ENCODE measurements at regions not wholly inside any gene's neighbourhood (a gene's known extent, or its start where the extent isn't known, plus 50 kb on each side); places are given as distances from the start of the nearest gene placed in this dataset.

DNA sequence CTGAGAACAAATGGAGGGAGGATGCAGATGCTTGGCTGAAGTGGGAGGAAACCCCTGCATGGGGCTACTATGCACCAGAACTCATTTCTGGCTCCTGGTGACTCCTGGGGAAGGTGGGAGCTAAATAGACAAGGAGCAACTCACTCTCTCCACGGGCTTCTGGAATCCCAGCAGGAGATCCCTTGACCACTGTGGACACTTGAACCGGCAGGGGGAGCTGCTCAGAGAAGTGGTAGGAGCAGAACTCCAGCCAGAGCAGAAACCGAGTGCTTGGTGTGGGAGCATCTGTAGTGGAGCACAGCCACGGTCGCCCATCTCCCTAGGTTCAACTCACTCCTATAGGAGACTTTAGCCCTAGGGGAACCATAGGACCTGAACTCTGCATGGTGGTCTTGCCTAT, 205.6 kb upstream of the GJB5 start:
- no peak for DNase-seq
- H3K9me3 ChIP-seq (replicated peaks), result peaks cover 22% of the 10 kb centered on the region
- no peak overlapping the region for H3K4me3 ChIP-seq
- peaks cover 51% of the 10 kb centered on the region for H3K27me3 ChIP-seq (ENCODE audit: low read depth)
- intact Hi-C loops (cut with micrococcal nuclease), result no loop called here
- no peaks in the 10 kb centered on the region for H3K4me1 ChIP-seq
- TF ChIP-seq, protein P1, sequence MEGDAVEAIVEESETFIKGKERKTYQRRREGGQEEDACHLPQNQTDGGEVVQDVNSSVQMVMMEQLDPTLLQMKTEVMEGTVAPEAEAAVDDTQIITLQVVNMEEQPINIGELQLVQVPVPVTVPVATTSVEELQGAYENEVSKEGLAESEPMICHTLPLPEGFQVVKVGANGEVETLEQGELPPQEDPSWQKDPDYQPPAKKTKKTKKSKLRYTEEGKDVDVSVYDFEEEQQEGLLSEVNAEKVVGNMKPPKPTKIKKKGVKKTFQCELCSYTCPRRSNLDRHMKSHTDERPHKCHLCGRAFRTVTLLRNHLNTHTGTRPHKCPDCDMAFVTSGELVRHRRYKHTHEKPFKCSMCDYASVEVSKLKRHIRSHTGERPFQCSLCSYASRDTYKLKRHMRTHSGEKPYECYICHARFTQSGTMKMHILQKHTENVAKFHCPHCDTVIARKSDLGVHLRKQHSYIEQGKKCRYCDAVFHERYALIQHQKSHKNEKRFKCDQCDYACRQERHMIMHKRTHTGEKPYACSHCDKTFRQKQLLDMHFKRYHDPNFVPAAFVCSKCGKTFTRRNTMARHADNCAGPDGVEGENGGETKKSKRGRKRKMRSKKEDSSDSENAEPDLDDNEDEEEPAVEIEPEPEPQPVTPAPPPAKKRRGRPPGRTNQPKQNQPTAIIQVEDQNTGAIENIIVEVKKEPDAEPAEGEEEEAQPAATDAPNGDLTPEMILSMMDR (IDR thresholded peaks at IDR 0.05; ENCODE audit: borderline replicate concordance), result no peak
- H3K27ac ChIP-seq (replicated peaks), result no peak overlapping the region
- no peaks in the 10 kb centered on the region for H3K36me3 ChIP-seq

DNA sequence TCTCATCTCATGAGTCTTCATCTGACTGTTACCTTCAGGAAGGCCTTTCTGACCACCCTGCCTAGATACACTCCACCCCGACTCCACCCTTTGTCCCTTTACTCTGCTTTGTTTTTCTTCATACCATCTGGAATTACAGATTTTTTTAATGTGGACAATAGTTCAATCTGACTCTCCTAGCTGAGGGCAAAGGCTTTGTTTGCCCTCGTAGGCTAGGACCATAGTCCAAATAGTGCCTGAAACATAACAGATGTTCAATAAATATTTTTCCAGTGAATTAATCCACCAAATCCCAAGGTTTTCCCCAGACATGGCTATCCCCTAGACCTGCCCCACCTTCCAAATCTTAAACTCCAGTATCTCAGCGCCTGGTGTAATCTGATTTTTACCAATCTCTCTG, 176.5 kb upstream of the GJB5 start:
- H3K27me3 ChIP-seq (ENCODE audit: low read depth), result peaks cover 69% of the 10 kb centered on the region
- intact Hi-C loops (cut with micrococcal nuclease), result no loop called here
- TF ChIP-seq, protein P1 (IDR thresholded peaks at IDR 0.05; ENCODE audit: borderline replicate concordance), result no peak

DNA sequence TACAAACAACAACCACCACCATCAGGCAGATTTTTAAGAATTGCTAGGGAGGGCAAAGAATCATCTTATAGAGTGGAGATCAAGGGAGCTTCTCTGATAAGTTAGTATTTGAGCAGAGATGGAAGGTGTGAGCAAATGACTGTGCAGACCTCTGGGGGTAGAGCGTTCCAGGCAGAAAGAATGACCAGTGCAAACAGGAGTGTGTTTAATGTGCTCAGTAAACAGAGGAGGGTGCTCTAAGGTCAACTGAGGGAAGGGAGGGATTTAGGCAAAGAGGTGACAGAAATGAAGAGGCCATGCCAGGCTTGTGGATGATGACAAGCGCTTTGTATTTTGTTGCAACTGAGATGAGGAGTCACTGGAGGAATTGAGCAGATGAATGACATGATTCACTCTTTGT, 172.5 kb upstream of the GJB5 start:
- DNase-seq, result no peak
- intact Hi-C loops (cut with micrococcal nuclease), result no loop called here
- Histone ChIP-seq H3K27ac (replicated peaks) (no peak overlapping the region), H3K4me1 (no peaks in the 10 kb centered on the region), H3K9me3 (replicated peaks) (peaks cover 4% of the 10 kb centered on the region), H3K27me3 (ENCODE audit: low read depth) (peaks cover 81% of the 10 kb centered on the region), H3K36me3 (no peaks in the 10 kb centered on the region), H3K4me3 (no peak overlapping the region)
- TF ChIP-seq, protein P1 (IDR thresholded peaks at IDR 0.05; ENCODE audit: borderline replicate concordance), result no peak

More for the DNA sequence above, 176.5 kb upstream of the GJB5 start:
- Histone ChIP-seq H3K27ac (replicated peaks) (no peak overlapping the region), H3K4me3 (no peak overlapping the region), H3K4me1 (no peaks in the 10 kb centered on the region), H3K9me3 (replicated peaks) (peaks cover 4% of the 10 kb centered on the region), H3K36me3 (no peaks in the 10 kb centered on the region)
- DNase-seq, result no peak

DNA sequence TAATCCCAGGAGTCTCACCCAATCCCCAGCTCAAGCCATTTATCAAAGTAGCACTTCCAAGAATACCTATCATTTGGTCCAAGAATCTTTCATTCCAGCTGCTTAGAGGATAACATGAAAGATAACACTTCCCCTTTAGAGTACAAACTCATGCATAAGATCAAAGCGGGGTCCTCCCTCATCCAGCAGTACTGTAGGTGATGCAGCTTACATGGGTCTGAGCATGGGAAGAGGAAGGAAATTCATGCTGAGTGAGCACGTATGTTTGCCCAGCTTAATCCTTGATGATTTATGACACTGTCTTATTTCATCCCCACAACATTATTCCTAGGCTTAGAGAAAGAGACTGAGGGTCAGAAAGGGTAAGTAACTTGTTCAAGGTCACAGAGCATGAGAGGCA, 167.1 kb upstream of the GJB5 start:
- H3K27me3 ChIP-seq (ENCODE audit: low read depth), result peaks cover 86% of the 10 kb centered on the region
- TF ChIP-seq, protein P1 (IDR thresholded peaks at IDR 0.05; ENCODE audit: borderline replicate concordance), result no peak
- no peaks in the 10 kb centered on the region for H3K36me3 ChIP-seq

DNA sequence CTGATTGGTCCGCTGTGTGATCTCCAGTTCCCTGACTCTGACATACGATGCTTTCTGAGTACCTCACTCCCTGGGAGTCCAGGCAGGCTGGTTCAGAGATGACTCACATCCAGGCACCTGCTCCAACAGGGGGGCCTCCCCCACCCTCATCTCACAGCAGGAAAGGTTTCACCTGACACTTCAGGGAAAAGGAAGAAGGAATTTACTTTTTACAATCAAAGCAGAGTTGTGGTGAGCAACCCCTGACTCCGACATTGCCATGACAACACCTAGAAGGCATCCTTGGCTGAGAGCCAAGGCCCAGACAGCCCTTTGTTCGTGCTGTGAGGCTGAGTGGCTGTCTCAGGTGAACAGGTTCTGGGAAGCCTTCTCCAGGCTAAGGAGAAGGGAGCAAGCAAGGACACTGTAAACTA, 164.6 kb upstream of the GJB5 start:
- no peaks in the 10 kb centered on the region for H3K9me3 ChIP-seq (replicated peaks)
- TF ChIP-seq, protein P1 (IDR thresholded peaks at IDR 0.05; ENCODE audit: borderline replicate concordance), result no peak
- H3K27me3 ChIP-seq (ENCODE audit: low read depth), result peaks cover 86% of the 10 kb centered on the region
- no peak for DNase-seq
- no peak overlapping the region for H3K4me3 ChIP-seq
- no peak overlapping the region for H3K27ac ChIP-seq (replicated peaks)
- intact Hi-C loops (cut with micrococcal nuclease), result no loop called here
- no peaks in the 10 kb centered on the region for H3K36me3 ChIP-seq
- no peaks in the 10 kb centered on the region for H3K4me1 ChIP-seq

More for the DNA sequence above, 167.1 kb upstream of the GJB5 start:
- no peak overlapping the region for H3K27ac ChIP-seq (replicated peaks)
- no peaks in the 10 kb centered on the region for H3K4me1 ChIP-seq
- no peaks in the 10 kb centered on the region for H3K9me3 ChIP-seq (replicated peaks)
- no peak overlapping the region for H3K4me3 ChIP-seq
- DNase-seq, result no peak
- intact Hi-C loops (cut with micrococcal nuclease), result no loop called here

Measured in left ventricle myocardium inferior (tissue), 1 donor.